MV-4-11 (cell line): ENCODE measurements at regions not wholly inside any gene's neighbourhood (a gene's known extent, or its start where the extent isn't known, plus 50 kb on each side); places are given as distances from the start of the nearest gene placed in this dataset.
"Not testable (repeated sequence)": the region's sequence is repeated elsewhere in the genome, so short reads cannot be mapped to it uniquely, and the experiment has no call there.

Experiments
- DNase-seq: peaks from one replicate; lab custom pipeline; 2025; lab: John Stamatoyannopoulos, UW

GRCh38 chr11:69572233-69572860 lies 68.6 kb upstream of the CCND1 start:
- no peak for DNase-seq

DNA sequence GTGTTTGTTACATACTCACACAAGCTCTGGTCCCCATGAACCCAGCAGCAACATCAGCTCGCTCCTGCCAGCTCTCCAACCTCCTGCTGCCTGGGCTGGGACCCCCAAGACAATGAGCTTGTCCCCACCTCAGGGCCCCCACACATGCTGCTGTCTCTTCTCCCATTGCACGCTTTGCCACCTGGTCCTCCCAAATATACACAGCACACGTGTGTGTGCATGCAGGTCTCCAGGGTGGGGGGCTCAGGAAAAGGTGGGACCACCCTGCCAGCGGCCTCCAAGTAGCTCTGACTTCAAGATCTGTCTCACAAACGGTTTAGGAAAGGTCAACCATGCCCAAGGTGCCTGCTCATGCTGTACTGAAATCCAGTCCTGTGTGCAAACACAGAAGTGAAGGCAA lies 68.1 kb upstream of the CCND1 start:
- DNase-seq = no peak

DNA sequence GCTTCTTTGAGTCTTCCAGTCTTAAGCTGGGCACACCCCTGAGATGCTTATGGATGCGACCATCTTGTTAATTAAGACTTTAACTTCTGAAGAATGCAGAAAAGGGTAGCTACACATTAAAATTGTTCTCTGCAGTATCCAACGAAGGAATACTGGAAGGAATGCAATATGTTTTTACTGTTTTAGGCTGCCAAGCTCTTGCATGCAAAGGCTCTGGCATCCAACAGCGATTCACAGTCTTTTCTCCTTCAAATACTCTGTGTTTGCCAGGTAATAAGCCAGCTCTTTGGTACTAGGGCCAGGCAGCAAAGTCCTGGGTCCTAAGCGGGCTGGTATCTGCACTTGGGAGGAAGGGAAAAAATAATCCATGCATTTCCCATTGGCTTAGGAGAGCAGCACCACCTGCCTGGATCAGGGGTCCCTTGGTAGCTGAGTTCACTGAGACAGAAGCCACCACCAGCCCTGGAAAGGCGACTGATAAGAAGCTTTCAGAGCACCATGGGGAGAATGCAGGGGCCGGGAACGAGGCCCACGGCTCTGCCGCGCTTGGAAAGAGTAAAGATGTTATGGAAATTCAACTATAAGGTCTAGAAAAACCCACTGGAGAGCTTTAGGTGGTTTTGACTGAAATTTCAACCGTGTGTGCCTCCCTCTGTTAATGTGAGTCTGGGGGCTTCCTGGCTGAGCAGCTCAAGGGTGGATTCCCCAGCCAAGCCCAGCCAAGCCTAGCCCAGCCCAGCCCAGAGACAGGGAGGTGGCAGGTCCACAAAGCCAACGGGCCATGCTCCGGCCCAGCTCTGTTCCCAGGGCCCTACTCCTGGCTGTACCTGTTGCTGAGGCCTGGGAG lies 67.0 kb upstream of the CCND1 start:
- no peak for DNase-seq

DNA sequence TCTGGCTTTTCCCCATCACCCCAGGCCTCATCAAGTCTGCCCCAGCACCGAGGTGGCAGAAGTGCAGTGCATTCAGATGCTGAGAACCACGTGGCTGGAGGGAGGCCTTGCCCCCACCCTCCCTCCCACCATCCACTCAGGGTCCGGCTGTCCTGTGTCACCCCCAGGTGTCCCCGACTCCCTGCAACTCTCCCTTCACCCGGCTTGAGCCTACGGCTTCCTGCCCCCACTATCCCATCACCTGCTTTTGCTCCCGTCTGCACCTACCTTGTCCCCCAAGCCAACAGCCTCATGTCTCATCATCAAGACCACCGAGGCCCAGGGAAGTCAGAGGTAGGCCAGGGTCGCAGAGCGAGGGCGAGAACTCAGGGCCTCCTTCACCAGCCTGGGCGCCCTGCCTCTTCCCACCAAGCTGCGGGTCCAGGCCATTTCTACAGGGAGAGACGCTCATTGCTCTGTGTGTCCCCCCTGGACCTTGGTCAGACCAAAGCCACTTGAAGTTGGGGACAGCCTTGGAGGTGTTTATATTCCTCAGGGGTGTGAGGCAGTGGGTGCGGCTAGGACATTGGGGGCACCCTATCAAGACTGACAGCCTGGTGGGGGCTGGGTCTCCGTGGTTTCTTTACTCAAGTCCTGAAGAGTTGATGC lies 66.2 kb upstream of the CCND1 start:
- DNase-seq = no peak

GRCh38 chr11:69575296-69576068 lies 65.5 kb upstream of the CCND1 start:
- DNase-seq = no peak

GRCh38 chr11:69576069-69576782 lies 64.7 kb upstream of the CCND1 start:
- DNase-seq = peak; percentile 65

GRCh38 chr11:69578167-69578566 lies 62.8 kb upstream of the CCND1 start:
- DNase-seq = no peak

DNA sequence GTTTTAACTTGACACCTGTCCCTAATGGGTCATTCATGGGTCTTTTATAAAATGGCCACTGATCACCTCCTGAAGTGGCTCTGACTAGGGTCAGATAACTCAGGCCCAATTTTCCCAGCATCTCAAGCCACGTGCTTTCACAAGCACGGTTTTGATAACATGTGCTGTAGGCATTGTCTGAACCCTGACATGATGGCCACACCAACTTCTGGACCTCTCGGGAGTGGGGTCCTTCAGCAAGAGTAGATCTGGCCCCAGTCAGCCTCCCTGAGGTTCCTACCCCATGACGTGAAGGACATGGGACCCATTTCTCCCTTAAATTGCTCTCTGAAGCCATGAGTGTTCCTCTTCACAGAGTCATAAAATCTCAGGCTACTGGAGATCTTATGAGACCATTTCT lies 60.4 kb upstream of the CCND1 start:
- no peak for DNase-seq

- DNase-seq = peak; percentile 37
Measured at GRCh38 chr11:69582756-69583467, 58.0 kb upstream of the CCND1 start.

DNA sequence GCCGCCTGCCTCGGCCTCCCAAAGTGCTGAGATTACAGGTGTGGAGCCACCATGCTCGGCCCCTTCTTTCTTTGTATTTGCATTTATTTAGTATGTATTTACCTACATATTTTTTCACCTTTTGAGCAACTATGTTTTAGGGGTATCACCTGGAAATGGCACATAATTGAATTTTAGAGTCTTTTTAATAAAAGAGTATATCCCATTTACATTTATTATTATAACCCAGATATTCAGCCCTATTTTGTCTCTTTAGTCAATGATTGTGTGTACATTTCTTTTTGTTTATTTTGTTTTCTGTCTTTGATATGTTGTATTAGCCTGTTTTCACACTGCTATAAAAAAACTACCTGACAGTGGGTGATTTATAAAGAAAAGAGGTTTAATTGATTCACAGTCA lies 56.8 kb upstream of the CCND1 start:
- DNase-seq = no peak

- no peak for DNase-seq
Measured at GRCh38 chr11:69585385-69585784, 55.6 kb upstream of the CCND1 start.

DNA sequence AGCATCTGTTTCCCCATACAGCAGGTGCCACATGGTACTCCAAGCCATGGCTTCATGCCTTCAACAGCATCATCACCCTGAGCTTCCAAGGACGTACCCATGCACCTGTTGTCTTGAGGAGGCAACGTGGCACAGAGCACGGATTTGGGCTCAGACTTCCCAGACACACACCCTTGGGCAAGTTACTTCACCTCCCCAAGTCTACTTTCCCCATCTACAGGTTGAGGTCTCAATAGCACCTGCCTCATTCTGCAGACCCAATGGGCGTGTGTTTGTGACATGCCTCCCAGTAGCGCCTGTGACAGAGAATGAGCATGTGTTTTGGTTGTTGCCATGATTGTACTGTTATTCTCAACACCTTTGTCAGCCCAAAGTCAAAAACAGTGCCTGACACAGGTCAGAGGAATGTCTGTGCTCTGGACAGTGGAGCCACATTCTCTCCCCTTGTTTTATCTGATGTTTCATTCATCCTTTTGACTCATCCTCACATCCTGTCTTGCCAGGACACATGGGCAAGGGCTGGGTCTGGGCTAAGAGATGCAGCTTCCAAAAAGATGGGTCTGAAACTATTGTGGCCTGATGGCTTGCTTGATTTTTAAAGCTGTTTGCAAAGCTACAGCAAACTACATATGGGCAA lies 53.4 kb upstream of the CCND1 start:
- no peak for DNase-seq

DNA sequence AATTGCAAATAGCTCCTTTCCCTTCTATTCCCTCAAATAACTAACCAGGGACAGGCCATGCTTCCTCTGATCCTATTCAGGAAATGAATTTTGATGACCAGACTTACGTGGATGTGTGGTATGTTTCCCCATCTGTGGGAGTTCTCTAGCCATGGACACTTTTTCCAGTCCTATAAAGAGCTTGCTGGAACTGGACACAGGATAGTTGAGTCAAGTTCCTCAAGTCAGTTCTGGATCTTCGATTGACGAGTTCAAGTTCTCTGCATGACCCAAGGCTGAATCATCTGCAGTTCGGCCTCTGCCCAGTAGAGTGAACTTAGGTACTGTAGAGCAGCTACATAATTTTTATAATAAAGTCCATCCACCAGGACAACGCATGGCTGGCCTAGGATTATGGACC lies 52.7 kb upstream of the CCND1 start:
- no peak for DNase-seq

DNA sequence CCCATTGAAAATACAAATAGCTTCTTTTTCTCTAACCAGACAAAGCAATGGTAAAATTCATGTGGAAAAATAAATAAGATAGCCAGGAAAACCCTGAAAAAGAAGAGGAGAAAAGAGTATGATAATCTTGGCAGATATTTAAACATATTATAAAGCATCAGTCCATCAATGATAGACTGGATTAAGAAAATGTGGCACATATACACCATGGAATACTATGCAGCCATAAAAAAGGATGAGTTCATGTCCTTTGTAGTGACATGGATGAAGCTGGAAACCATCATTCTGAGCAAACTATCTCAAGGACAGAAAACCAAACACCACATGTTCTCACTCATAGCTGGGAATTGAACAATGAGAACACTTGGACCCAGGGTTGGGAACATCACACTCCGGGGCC lies 50.9 kb upstream of the CCND1 start:
- not testable (repeated sequence) for DNase-seq
